Breast epithelium (tissue), 3 donors: ENCODE measurements at regions not wholly inside any gene's neighbourhood (a gene's known extent, or its start where the extent isn't known, plus 50 kb on each side); places are given as distances from the start of the nearest gene placed in this dataset.

ENCODE experiments used
- POLR2A ChIP-seq: fragments of 450-650 bp; IDR thresholded peaks from one replicate; pipeline ENCODE4 v1.6.1; 2016; ENCODE audit warnings: antibody characterized with exemption, mild to moderate bottlenecking, moderate library complexity
- TF ChIP-seq, protein P1 (sequence below), 3 donors: fragments of 450-650 bp; IDR thresholded peaks; one replicate each; pipeline ENCODE4 v1.5.1; 2016 to 2017; ENCODE audit warnings: antibody characterized with exemption in 3 of 3, mild to moderate bottlenecking in 3 of 3, moderate library complexity in 3 of 3

DNA sequence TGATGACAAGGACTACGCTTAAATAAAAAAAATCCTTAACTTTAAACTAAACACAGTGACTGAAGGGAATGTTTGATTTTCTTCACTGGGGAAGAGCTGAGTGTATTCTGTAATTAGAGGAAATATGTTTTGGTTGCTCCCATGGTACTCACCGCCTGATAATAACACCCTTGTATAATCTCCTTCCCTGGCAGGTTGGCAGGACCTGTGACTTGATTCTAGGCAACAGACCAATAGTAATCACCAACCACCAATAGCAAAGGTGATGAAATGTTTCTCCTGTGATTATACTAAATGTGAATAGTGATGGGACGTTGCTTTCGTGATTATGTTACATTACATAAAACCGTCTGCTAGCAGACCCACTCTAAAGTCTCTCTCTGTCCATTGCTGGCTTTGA is 536.8 kb upstream of the CPEB2 start:
- TF ChIP-seq, protein P1, sequence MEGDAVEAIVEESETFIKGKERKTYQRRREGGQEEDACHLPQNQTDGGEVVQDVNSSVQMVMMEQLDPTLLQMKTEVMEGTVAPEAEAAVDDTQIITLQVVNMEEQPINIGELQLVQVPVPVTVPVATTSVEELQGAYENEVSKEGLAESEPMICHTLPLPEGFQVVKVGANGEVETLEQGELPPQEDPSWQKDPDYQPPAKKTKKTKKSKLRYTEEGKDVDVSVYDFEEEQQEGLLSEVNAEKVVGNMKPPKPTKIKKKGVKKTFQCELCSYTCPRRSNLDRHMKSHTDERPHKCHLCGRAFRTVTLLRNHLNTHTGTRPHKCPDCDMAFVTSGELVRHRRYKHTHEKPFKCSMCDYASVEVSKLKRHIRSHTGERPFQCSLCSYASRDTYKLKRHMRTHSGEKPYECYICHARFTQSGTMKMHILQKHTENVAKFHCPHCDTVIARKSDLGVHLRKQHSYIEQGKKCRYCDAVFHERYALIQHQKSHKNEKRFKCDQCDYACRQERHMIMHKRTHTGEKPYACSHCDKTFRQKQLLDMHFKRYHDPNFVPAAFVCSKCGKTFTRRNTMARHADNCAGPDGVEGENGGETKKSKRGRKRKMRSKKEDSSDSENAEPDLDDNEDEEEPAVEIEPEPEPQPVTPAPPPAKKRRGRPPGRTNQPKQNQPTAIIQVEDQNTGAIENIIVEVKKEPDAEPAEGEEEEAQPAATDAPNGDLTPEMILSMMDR (IDR thresholded peaks at IDR 0.05), result no peak
- no peak for TF ChIP-seq POLR2A
